ENCODE measurements at regions not wholly inside any gene's neighbourhood (a gene's known extent, or its start where the extent isn't known, plus 50 kb on each side); places are given as distances from the start of the nearest gene placed in this dataset.

DNA sequence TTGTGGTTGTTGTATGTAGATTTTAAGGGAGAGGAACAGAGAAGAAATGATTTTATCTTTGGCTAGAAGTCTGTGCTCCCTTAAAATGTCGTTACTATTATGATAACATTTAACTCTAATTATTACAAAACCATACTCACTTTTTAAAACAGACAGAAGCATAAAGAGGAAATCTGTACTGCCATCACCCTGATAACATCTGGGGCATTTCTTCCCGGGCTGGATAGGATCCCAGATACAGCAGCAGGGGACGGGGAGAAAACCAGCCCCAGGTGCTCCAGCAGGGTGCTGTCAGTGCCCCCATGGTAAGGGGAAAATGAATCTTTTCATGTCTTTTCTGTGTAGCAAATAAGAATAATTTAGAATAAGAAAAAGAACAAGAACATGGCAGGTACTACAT, 139.4 kb upstream of the IRX6 start:
- intact Hi-C loops (cut with micrococcal nuclease) = no loop called here
- no peak overlapping the region for H3K27ac ChIP-seq (ENCODE audit: low read length)
- no peaks in the 10 kb centered on the region for H3F3A ChIP-seq (ENCODE audit: low read length, unreplicated experiment)
- no peaks in the 10 kb centered on the region for H3K36me3 ChIP-seq (ENCODE audit: low read depth, low read length)
- no peaks in the 10 kb centered on the region for H3K27me3 ChIP-seq (ENCODE audit: low read length)
- no TSS peak for BruUV-seq (replicated peaks)
- DNase-seq = no peak
- no peaks in the 10 kb centered on the region for H3K79me2 ChIP-seq (ENCODE audit: low read length)
- no peaks in the 10 kb centered on the region for H3K9me3 ChIP-seq (ENCODE audit: low read length)
- H3K9me2 ChIP-seq (replicated peaks; ENCODE audit: low read length) = no peaks in the 10 kb centered on the region
- no peak overlapping the region for H3K4me3 ChIP-seq (ENCODE audit: low read length)
- ChIA-PET POLR2A (ENCODE audit: unreplicated experiment) (no interaction called here), CTCF (no interaction called here)
- H2AFZ ChIP-seq (ENCODE audit: low read length) = no peak overlapping the region
- no peak overlapping the region for H3K4me2 ChIP-seq (ENCODE audit: low read length)
- H3K9ac ChIP-seq (ENCODE audit: low read length) = no peak overlapping the region
- ATAC-seq = no peak
- no peaks in the 10 kb centered on the region for H3K4me1 ChIP-seq (ENCODE audit: insufficient read depth, low read length)
- H4K20me1 ChIP-seq (ENCODE audit: low read length) = no peaks in the 10 kb centered on the region
- TF ChIP-seq, protein P1, sequence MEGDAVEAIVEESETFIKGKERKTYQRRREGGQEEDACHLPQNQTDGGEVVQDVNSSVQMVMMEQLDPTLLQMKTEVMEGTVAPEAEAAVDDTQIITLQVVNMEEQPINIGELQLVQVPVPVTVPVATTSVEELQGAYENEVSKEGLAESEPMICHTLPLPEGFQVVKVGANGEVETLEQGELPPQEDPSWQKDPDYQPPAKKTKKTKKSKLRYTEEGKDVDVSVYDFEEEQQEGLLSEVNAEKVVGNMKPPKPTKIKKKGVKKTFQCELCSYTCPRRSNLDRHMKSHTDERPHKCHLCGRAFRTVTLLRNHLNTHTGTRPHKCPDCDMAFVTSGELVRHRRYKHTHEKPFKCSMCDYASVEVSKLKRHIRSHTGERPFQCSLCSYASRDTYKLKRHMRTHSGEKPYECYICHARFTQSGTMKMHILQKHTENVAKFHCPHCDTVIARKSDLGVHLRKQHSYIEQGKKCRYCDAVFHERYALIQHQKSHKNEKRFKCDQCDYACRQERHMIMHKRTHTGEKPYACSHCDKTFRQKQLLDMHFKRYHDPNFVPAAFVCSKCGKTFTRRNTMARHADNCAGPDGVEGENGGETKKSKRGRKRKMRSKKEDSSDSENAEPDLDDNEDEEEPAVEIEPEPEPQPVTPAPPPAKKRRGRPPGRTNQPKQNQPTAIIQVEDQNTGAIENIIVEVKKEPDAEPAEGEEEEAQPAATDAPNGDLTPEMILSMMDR (conservative IDR thresholded peaks at IDR 0.05; ENCODE audit: low read depth, low read length) = no peak
- TF ChIP-seq EZH2phosphoT487 (IDR thresholded peaks at IDR 0.05; ENCODE audit: borderline replicate concordance, low read length) = no peak
- TF ChIP-seq EZH2 (IDR thresholded peaks at IDR 0.05; ENCODE audit: low read length, unreplicated experiment) = no peak

DNA sequence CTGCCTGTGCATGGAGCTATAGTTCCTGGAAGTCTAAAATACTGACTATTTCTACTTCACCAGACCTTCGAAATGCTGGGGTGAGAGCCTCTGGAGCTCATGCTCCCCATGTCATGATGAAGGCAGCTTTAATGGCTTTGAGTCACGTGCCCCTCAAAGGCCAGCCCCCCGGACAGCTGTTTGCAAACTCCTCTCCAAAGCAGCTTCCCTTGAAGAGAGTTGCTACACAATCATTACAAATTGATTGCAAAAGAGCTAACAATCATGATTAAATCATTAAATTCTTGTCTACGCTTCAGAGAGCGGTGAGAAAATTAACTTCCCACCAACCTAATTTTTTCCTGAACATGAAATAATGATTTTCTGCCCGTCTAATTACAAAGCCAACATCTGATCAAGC, 134.8 kb upstream of the IRX6 start:
- Histone ChIP-seq H3K4me2 (ENCODE audit: low read length) (no peak overlapping the region), H3K4me1 (ENCODE audit: insufficient read depth, low read length) (no peaks in the 10 kb centered on the region), H2AFZ (ENCODE audit: low read length) (no peak overlapping the region), H3K27me3 (ENCODE audit: low read length) (no peaks in the 10 kb centered on the region), H3K79me2 (ENCODE audit: low read length) (no peaks in the 10 kb centered on the region), H3K36me3 (ENCODE audit: low read depth, low read length) (no peaks in the 10 kb centered on the region), H3K9me2 (replicated peaks; ENCODE audit: low read length) (no peaks in the 10 kb centered on the region), H3K9ac (ENCODE audit: low read length) (no peak overlapping the region), H3K9me3 (ENCODE audit: low read length) (no peaks in the 10 kb centered on the region), H3K27ac (ENCODE audit: low read length) (no peak overlapping the region), H3K4me3 (ENCODE audit: low read length) (no peak overlapping the region), H3F3A (ENCODE audit: low read length, unreplicated experiment) (no peaks in the 10 kb centered on the region), H4K20me1 (ENCODE audit: low read length) (no peaks in the 10 kb centered on the region)
- BruUV-seq (replicated peaks) = no TSS peak
- ATAC-seq (no peak), DNase-seq (no peak)
- CTCF ChIA-PET = no interaction called here
- POLR2A ChIA-PET (ENCODE audit: unreplicated experiment) = no interaction called here
- no peak for TF ChIP-seq EZH2phosphoT487 (IDR thresholded peaks at IDR 0.05; ENCODE audit: borderline replicate concordance, low read length)
- TF ChIP-seq, protein P1 (conservative IDR thresholded peaks at IDR 0.05; ENCODE audit: low read depth, low read length) = no peak
- no peak for TF ChIP-seq EZH2 (IDR thresholded peaks at IDR 0.05; ENCODE audit: low read length, unreplicated experiment)
- intact Hi-C loops (cut with micrococcal nuclease) = no loop called here

DNA sequence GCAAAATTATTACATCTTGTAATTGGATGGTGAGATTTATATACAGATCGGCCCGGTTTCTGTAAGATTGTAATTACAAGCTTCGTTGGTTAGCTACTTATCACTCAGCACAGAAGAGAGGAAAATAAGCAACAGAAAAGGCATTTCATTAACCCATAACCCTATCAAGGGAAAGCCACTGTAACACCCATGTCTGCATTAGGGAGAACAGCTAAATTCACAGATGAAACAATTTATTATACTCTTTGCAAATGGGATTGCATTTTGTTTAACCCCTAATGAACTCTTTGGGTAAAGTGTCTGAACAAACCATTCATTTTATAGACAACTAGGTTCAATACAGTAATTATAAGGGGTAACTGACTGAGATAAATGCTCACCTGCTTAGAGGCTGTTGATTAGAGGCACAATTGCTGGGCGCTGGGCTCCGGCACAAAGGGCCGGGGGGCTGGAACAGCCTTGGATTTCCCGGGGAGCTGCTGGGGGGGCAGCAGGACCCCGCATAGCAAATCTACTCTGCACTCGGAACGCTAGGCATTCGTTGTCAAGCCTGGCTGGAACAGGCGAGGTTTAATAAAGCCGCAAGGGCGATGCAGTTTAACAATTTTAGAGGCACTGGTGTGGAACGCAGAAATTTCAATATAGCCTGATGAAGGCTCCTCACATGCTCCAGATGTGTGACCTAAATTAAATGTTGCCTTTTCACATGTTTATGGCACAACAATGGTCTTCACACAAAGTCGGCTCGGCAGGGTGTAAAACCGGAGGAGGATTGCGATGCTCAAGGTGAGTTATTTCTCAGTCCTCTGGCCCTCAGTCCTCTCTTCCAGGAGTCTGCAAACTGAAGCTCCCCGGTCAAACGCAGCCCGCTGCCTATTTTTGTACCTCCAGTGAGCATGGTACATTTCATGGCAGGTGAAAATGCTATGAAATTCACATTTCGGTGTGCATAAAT, 134.0 kb upstream of the IRX6 start:
- Histone ChIP-seq H3K79me2 (ENCODE audit: low read length) (no peaks in the 10 kb centered on the region), H3K27me3 (ENCODE audit: low read length) (no peaks in the 10 kb centered on the region), H3K4me3 (ENCODE audit: low read length) (no peak overlapping the region), H4K20me1 (ENCODE audit: low read length) (no peaks in the 10 kb centered on the region), H3K27ac (ENCODE audit: low read length) (no peak overlapping the region), H2AFZ (ENCODE audit: low read length) (no peak overlapping the region), H3F3A (ENCODE audit: low read length, unreplicated experiment) (no peaks in the 10 kb centered on the region), H3K9me2 (replicated peaks; ENCODE audit: low read length) (no peaks in the 10 kb centered on the region), H3K4me1 (ENCODE audit: insufficient read depth, low read length) (no peaks in the 10 kb centered on the region), H3K9ac (ENCODE audit: low read length) (no peak overlapping the region), H3K4me2 (ENCODE audit: low read length) (no peak overlapping the region), H3K36me3 (ENCODE audit: low read depth, low read length) (no peaks in the 10 kb centered on the region), H3K9me3 (ENCODE audit: low read length) (no peaks in the 10 kb centered on the region)
- POLR2A ChIA-PET (ENCODE audit: unreplicated experiment) = no interaction called here
- DNase-seq = no peak
- ATAC-seq = no peak
- no TSS peak for BruUV-seq (replicated peaks)
- TF ChIP-seq, protein P1 (conservative IDR thresholded peaks at IDR 0.05; ENCODE audit: low read depth, low read length) = no peak
- TF ChIP-seq EZH2phosphoT487 (IDR thresholded peaks at IDR 0.05; ENCODE audit: borderline replicate concordance, low read length) (no peak), EZH2 (IDR thresholded peaks at IDR 0.05; ENCODE audit: low read length, unreplicated experiment) (no peak)
- CTCF ChIA-PET = no interaction called here
- intact Hi-C loops (cut with micrococcal nuclease) = no loop called here
